NT2/D1 (cell line): ENCODE measurements at regions not wholly inside any gene's neighbourhood (a gene's known extent, or its start where the extent isn't known, plus 50 kb on each side); places are given as distances from the start of the nearest gene placed in this dataset.

ENCODE experiments used
- SUZ12 ChIP-seq: IDR thresholded peaks from 2 replicates; pipeline ENCODE4 v1.6.1; 2011; ENCODE audit not compliant: insufficient read length, insufficient read depth; ENCODE audit errors: extremely low read depth
- YY1 ChIP-seq: IDR thresholded peaks from 2 replicates; pipeline ENCODE4 v1.6.1; 2011; ENCODE audit not compliant: insufficient read length, insufficient read depth
- ZNF274 ChIP-seq: IDR thresholded peaks from 2 replicates; pipeline ENCODE4 v1.6.1; 2011; ENCODE audit warnings: mild to moderate bottlenecking, low read depth, low read length

- TF ChIP-seq ZNF274 (no peak), YY1 (no peak), SUZ12 (no peak)
These were observed 126.1 kb downstream of the MAP3K21 start for GRCh38 chr1:233453433-233454200.
